Cerebellar cortex (tissue), 1 donor: ENCODE measurements at regions not wholly inside any gene's neighbourhood (a gene's known extent, or its start where the extent isn't known, plus 50 kb on each side); places are given as distances from the start of the nearest gene placed in this dataset.
"Not testable (repeated sequence)": the region's sequence is repeated elsewhere in the genome, so short reads cannot be mapped to it uniquely, and the experiment has no call there.

Source experiments
- DNase-seq: peaks from one replicate; pipeline ENCODE4 v3.0.0-alpha.2; 2015; ENCODE audit warnings: low spot score

DNA sequence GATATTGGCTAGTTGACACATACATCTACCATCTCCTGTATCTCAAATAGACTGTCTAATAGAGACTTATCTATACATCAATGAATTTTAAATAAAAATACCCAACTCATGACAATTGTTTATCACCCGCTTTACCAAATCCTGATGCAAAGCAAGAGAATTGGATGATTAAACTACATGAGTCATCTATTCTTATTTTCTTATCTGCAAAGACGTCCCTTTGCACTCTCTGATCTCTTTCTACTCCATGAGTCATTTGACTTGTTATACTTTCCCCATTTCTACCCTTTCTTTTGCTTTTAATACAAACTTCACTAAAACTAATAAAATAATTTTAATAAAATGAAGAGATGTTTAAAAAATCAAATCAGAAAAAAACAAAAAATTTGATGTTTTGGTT lies 261.7 kb upstream of the MAP2 start:
- no peak for DNase-seq

GRCh38 chr2:209181984-209182383 lies 241.9 kb upstream of the MAP2 start:
- no peak for DNase-seq

DNA sequence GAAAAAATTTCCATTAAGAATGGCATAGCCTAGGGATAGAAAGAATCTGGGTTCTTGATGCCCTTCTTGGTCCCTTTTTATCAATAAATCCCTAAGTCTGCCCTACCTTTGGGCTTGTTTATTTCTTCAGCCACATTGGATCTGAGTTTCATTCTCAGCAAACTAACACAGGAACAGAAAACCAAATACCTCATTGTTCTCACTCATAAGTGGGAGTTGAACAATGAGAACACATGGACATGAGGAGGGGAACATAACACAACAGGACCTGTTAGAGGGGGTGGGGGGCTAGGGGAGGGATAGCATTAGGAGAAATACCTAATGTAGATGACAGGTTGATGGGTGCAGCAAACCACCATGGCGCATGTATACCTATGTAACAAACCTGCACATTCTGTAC lies 237.0 kb upstream of the MAP2 start:
- peak; percentile 6 for DNase-seq

DNA sequence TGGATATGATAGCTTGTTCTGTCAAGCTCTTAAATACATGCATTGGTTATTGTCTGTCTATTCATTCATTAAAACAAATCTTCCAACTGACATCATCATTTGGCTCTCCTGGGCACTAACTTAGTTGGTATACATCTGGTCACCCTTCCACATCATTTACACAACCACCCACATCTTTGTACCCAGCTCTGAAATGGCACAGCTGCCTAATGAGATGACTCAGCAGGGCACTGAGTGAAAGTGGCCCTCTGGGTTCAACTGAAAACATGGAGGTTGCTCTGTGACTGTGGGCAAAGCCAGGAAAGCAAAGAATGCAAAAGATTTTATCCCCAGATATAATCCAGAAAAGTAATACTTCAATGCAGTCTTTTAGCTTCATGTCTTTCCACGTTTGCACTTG lies 234.0 kb upstream of the MAP2 start:
- DNase-seq: no peak

DNA sequence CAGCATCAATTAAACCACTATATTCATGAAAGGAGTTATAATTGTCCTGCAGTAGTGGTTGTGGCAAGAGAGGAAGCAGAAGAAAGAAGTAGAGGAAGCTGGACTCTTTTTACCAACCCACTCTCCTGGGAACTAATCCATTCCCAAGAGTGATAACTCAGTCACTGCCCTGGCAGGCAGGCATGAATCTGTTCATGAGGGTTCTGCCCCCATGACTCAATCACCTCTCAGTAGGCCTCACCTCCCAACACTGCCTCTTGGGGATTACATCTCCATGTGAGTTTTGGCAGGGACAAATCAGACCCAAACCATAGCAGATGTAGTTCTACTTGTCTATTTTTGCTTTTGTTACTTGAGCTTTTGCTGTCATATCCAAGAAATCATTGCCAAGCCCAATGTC lies 232.7 kb upstream of the MAP2 start:
- DNase-seq: no peak

GRCh38 chr2:209194717-209195116 lies 229.1 kb upstream of the MAP2 start:
- no peak for DNase-seq

DNA sequence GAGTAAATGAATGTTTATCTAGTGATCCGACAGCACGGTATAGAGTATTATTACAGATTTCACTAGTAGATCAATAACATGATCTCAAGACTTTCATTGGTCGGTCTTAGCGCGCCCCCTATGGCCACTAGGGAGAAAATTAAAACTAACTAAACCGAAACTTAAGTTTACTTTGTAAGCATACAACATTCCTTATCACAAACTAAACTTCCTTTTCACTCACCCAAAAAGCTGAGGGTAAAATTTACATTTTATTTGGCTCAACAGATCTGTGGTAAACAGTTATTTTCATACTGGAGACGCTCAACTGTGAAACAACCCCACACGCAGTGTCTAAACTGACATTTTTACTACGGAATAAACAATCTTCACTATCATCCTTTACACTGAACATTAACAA lies 215.6 kb upstream of the MAP2 start:
- DNase-seq: peak; percentile 16

DNA sequence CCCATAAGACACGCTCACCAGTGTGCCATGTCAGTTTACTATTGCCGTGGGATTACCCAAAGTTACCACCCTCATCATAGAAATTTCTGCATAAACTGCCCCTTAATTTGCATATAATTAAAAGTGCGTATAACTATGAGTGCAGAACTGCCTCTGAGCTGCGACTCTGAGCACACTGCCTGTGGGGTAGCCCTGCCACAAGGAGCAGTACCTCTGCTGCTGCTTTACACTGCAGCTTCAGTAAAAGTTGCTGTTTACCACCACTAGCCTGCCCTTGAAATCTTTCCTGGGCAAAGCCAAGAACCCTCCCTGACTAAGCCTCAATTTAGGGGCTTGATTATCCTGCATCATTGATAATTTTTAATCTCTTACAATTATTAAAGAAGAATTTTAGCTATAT lies 213.9 kb upstream of the MAP2 start:
- DNase-seq: no peak

- DNase-seq: no peak
These were observed 193.3 kb upstream of the MAP2 start for GRCh38 chr2:209230560-209230959.

- DNase-seq: no peak
These were observed 187.5 kb upstream of the MAP2 start for GRCh38 chr2:209236377-209236776.

- DNase-seq: no peak
These were observed 184.9 kb upstream of the MAP2 start for GRCh38 chr2:209238765-209239584.

DNA sequence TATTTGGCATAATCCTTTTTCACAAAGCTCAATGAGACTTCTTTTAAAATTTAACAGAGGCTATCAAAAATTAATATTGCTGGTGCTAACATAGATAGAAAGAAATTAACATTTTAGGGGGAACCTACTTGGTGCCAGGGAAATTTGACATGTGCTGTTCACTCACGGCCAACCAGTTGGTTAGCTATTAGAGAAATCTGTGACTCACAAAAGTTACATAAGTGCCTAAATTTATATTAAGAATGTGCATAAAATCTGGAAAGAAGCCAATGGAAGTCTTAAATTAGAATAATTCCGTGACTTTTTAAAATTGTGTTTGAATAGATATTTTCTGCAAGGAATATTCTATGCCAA lies 184.3 kb upstream of the MAP2 start:
- no peak for DNase-seq

DNA sequence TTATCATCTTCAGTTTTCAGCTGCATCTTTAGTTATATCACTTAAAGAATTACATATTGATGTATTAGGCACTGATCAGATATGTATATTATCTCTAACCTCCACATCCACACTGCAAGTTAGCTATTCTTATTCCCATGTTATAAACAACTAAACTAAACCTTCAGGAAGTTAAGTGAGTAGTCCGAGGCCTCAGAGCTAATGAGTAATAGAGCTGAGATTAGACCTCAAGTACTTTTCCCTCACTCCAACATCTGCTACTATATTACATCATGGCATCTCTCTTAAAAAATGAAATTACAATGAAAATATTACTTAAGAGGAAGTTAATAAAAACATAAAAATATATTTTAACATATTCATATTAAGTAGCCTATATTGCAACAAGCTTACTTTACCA lies 183.6 kb upstream of the MAP2 start:
- DNase-seq: no peak

GRCh38 chr2:209253544-209253943 lies 170.3 kb upstream of the MAP2 start:
- no peak for DNase-seq

DNA sequence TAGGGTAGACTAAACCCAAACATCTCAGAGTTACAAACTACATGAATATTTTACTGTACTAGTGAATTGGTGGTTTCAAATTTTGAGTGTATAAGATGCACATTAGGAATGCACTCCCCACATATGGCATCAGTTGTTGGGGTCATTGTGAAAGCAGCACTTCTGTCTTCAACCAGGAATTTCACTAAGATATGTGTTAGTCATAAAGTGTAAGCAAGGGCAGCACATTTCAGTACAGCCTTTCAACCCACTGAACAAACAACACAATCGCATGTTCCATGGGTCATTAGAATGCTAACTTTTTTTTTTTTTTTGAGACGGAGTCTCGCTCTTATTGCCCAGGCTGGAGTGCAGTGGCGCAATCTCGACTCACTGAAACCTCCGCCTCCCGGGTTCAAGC lies 164.1 kb upstream of the MAP2 start:
- no peak for DNase-seq

DNA sequence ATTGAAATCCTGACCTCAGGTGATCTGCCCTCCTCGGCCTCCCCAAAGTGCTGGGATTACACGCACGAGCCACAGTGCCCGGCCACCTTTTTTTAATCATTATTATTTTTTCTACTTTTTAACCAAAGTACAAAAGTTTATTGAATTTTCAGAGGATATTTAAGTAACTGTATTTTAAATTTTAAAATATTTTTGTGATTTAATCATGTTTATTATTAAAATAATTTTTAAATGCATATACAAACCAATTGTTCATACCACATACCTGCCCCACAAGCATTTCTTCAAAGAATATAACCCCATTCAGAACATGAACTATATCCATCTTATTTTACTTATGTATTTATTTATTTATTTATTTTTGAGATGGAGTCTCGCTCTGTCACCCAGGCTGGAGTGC lies 163.6 kb upstream of the MAP2 start:
- no peak for DNase-seq

DNA sequence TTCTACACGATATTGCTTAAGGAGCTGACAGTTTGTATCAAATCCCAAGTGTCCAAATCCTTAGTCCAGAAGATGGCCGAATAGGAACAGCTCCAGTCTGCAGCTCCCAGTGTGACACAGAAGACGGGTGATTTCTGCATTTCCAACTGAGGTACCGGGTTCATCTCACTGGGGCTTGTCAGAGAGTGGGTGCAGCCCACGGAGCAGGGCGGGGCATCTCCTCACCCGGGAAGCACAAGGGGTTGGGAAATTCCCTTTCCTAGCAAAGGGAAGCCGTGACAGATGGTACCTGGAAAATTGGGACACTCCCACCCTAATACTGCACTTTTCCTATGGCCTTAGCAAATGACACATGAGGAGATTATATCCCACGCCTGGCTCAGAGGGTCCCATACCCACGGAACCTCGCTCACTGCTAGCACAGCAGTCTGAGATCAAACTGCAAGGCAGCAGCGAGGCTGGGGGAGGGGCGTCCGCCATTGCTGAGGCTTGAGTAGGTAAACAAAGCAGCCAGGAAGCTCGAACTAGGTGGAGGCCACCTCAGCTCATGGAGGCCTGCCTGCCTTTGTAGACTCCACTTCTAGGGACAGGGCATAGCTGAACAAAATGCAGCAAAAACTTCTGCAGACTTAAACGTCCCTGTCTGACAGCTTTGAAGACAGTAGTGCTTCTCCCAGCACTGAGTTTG lies 162.3 kb upstream of the MAP2 start:
- not testable (repeated sequence) for DNase-seq

DNA sequence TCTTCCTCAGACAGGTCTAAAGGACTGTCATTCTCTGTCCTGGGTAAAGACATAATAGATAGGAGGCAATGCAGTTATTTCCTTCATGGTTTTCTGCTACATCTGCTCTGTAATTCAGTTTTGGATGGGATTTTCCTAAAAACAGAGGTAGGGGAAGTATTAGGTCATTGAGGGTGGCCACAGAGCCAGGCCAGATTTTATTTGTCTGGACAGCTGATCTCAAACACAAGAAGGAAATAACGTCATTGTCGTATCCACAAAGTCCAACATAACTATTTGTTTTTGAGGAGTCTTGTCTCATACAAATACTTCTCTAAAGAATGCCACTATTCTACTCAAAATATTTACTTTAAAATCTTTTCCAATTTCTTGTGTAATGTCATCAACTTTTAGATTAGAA lies 154.8 kb upstream of the MAP2 start:
- DNase-seq: no peak

GRCh38 chr2:209276000-209276399 lies 147.8 kb upstream of the MAP2 start:
- no peak for DNase-seq

DNA sequence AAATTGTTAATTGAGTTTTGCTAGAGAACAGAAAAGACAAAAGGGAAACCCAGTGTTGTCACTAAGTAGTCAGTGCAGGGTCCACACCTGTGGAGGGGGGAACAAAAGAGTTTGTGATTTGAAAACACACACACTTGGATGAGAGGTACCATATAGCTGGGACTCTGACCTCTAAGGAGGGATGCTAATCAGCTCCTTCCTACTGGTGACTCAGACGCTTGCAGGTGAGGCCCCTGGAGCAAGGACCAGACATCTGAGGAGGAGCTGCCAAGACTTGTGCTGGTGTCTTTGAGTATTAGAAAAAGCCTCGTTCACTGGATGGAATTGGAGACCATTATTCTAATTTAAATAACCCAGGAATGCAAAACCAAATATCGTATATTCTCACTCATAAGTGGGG lies 146.4 kb upstream of the MAP2 start:
- DNase-seq: no peak

GRCh38 chr2:209298601-209299000 lies 125.2 kb upstream of the MAP2 start:
- DNase-seq: no peak

DNA sequence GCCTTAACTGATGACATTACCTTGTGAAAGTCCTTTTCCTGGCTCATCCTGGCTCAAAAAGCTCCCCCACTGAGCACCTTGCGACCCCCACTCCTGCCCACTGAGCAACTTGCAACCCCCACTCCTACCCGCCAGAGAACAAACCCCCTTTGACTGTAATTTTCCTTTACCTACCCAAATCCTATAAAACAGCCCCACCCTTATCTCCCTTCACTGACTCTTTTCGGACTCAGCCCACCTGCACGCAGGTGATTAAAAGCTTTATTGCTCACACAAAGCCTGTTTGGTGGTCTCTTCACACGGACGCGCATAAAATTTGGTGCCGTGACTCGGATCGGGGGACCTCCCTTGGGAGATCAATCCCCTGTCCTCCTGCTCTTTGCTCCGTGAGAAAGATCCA lies 124.4 kb upstream of the MAP2 start:
- DNase-seq: not testable (repeated sequence)

DNA sequence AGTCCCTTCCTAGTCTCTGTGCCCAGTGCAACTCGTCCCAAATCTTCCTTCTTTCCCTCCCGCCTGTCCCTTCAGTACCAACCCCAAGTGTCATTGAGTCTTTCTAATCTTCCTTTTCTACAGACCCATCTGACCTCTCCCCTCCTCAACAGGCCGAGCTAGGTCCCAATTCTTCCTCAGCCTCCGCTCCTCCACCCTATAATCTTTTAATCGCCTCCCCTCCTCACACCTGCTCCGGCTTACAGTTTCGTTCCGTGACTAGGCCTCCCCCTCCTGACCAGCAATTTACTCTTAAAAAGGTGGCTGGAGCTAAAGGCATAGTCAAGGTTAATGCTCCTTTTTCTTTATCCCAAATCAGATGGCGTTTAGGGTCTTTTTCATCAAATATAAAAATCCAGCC lies 123.1 kb upstream of the MAP2 start:
- DNase-seq: not testable (repeated sequence)

DNA sequence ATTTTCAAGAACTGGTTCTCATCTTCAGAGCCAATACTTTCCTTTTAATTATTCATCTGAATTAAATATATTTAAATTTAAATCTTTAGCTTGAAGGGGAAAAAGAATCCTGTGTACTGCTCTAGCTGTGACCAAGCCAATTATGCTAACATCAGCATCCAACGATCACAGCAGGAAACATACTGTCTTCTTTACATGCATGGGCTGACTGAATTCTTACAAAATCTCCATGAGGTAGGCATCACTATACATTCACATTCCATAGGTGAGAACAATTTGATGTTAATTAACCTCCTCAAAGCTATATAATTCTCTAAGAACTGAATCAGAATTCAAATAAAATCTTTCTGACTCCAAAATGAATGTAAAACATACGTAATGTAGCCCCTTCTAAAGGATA lies 118.8 kb upstream of the MAP2 start:
- no peak for DNase-seq
